NCI-H510A treated with DMSO at 0.1 percent for 48 hours (cell line): ENCODE measurements at regions not wholly inside any gene's neighbourhood (a gene's known extent, or its start where the extent isn't known, plus 50 kb on each side); places are given as distances from the start of the nearest gene placed in this dataset.
"Not testable (repeated sequence)": the region's sequence is repeated elsewhere in the genome, so short reads cannot be mapped to it uniquely, and the experiment has no call there.

Experiments
- DNase-seq: peaks from one replicate; lab custom pipeline; 2025; lab: John Stamatoyannopoulos, UW

- no peak for DNase-seq
These were observed 628.4 kb upstream of the TPK1 start for GRCh38 chr7:145464287-145464686.

- no peak for DNase-seq
These were observed 626.6 kb upstream of the TPK1 start for GRCh38 chr7:145462463-145462862.

- no peak for DNase-seq
These were observed 599.0 kb upstream of the TPK1 start for GRCh38 chr7:145434811-145435210.

DNA sequence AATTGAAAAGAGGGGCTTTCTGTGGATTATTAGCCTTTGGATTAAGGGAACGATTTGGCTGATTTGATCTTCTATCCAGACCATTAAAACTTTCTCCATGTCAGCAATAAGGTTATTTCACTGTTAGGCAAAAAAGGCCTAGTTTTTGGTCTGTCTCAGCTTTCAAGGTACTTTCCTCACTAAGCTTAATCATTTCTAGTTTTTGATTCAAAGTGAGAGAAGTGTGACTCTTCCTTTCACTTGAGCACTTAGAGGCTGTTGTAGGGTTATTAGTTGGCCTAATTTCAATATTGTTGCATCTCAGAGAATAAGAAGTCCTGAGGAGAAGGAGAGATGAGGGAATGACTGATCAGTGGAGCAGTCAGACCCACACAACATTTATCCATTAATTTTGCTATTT lies 596.0 kb upstream of the TPK1 start:
- DNase-seq: no peak

DNA sequence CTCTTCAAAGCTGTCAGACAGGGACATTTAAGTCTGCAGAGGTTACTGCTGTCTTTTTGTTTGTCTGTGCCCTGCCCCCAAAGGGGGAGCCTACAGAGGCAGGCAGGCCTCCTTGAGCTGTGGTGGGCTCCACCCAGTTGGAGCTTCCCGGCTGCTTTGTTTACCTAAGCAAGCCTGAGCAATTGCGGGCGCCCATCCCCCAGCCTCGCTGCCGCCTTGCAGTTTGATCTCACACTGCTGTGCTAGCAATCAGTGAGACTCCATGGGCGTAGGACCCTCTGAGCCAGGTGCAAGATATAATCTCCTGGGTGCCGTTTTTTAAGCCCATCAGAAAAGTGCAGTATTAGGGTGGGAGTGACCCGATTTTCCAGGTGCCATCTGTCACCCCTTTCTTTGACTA lies 582.6 kb upstream of the TPK1 start:
- not testable (repeated sequence) for DNase-seq

- DNase-seq: no peak
These were observed 575.2 kb upstream of the TPK1 start for GRCh38 chr7:145411066-145411465.

- DNase-seq: no peak
These were observed 562.9 kb upstream of the TPK1 start for GRCh38 chr7:145398758-145399157.

GRCh38 chr7:145394126-145394525 lies 558.3 kb upstream of the TPK1 start:
- DNase-seq: no peak

DNA sequence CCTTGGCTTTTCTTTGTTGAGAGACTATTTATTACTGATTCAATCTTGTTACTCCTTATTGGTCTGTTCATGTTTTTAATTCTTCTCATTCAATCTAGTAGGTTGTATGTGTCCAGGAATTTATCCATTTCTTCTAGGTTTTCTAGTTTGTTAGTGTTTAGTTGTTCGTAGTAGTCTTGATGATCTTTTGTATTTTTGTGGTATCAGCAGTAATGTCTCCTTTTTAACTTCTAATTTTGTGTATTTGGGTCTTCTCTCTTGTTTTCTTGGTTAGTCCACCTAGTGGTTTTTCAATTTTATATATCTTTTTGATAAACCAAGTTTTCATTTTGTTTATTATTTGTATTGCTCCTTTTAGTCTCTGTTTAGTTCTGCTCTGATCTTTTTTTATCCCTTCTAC lies 546.9 kb upstream of the TPK1 start:
- no peak for DNase-seq

DNA sequence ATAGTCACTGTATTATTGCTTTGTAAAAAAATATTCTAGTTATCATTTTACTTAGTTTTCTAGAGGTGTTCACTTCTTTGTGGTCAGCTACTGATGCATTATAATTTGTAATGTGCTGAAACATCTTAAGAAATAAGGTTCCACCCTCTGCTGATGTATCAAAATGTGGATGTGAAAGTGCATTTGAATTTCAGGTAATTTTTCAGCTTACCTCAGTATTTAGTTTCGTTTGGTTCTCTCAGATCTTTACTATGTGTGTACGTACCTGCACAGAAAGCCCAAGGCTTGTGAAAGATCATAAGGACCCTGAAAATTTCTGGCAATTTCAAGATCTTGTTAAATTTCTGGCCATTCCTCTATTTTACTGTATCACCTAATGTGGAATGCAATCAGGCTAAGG lies 542.3 kb upstream of the TPK1 start:
- DNase-seq: no peak

- DNase-seq: no peak
These were observed 524.8 kb upstream of the TPK1 start for GRCh38 chr7:145360511-145361100.

DNA sequence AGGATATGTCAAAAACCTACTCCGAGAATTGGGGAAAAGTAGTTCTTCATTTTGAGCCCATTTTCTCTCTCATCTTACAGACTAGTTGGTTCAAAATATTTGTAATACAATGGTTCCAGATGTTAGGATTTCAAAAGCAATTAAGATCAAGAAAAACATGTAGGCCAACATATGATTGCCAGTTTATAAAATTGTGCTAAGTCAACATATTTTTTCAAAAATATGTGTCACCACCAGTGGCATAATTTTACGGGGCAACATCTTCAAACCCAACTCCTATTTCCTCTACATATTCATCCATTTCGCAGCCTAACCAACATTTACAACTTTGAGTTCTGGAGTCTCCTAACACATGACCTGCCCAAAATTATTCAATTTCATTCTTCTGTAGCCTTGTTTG lies 514.5 kb upstream of the TPK1 start:
- DNase-seq: no peak

- DNase-seq: not testable (repeated sequence)
These were observed 513.6 kb upstream of the TPK1 start for GRCh38 chr7:145349452-145349851.

GRCh38 chr7:145347271-145347670 lies 511.4 kb upstream of the TPK1 start:
- no peak for DNase-seq

DNA sequence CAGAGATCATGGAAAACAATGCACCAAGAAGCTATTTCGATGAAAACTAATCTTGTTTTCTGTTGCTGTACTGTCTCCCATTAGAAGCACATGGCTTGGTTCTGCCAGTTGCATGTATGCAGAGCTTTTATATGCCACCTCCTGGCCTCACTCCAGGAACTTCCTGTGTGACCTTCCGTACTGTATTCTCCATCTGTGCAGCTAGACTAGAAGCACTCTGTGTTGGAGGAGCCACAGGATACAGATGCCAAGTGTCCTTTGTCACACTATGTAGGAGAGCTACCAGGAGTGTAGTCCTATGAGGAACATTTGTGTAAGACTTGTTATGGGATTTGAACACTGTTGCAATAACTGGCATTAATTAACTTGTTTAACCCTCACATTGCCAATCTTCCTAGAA lies 503.5 kb upstream of the TPK1 start:
- no peak for DNase-seq

GRCh38 chr7:145331522-145331921 lies 495.7 kb upstream of the TPK1 start:
- DNase-seq: no peak

DNA sequence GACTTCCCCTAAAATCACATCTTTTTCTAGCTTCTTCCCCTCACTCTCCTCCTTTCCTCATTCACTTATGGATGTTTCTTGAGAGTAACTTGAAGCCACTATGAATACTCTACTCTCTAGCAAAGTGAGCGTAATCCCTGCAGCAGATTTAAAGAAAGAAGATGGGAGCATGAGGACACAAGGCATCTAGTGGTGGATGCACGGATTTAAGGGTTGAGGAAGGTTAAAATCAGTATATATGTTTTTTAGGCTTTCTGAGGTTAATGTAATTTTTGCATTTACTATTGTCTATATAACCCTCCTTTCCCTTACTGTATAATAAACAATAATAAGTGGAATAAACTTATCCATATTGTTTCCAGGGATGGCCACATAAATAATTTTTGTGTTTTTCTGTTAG lies 495.2 kb upstream of the TPK1 start:
- DNase-seq: no peak

GRCh38 chr7:145327646-145328045 lies 491.8 kb upstream of the TPK1 start:
- DNase-seq: no peak

DNA sequence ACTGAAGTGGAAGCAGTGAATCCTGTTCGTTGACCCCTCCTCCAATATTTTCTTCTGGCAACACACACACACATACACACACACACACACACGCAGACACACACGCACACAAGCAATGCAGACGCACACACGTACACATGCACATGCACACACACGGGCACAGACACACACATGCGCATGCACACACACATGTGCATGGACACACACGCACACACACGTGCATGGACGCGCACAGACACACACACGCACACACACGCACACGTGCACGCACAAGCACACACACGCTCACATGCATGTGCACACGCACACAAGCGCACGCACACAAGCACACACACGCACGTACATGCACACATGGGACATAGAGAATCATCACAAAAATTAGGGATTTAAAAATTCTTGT lies 488.2 kb upstream of the TPK1 start:
- DNase-seq: no peak

DNA sequence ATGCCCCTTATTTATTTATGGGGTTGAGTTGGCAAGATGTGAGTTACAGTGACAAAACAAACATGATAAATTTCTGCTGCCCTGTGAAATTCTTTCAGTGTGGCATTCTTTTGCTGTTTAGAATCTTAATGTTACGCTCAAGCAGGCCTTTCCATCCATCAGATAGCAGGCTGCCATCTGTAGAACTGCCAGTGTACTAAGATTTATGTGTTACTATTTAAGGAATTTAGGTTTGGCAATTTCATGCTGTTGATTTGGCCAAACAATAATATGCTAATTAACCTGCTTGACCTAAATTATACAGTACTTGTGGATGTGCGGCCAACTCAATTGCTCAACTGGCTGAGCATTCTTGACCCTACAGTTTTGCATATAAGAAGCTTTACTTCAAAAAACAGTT lies 477.7 kb upstream of the TPK1 start:
- no peak for DNase-seq

GRCh38 chr7:145293754-145294153 lies 457.9 kb upstream of the TPK1 start:
- no peak for DNase-seq

GRCh38 chr7:145293228-145293701 lies 457.4 kb upstream of the TPK1 start:
- DNase-seq: no peak

DNA sequence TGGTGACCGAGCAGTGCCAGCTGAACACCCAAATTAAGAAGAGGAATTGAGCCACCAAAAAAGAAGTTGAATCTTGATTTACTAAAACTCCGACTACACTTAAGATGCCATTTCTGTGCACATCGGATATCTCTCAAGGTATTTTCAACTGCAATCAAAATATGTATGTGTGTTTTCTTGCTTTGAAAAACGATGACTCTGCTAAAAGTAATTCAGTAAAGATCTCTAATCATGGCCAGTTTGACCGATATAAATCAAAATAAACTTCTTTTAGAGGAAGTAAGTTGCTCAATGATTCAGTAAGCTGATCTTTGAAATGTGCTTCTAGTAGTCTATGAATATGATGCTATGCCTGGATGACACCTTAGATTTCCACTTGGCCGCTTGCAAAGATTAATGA lies 453.5 kb upstream of the TPK1 start:
- DNase-seq: no peak

GRCh38 chr7:145276118-145276517 lies 440.3 kb upstream of the TPK1 start:
- DNase-seq: no peak
